Activated CD4-positive, alpha-beta T cell treated with anti-CD3 and anti-CD28 coated beads, Interleukin-2, amount 10 ng/mL, durations not matched to agents 7 days and 5 days (primary cell): ENCODE measurements at regions not wholly inside any gene's neighbourhood (a gene's known extent, or its start where the extent isn't known, plus 50 kb on each side); places are given as distances from the start of the nearest gene placed in this dataset.
"Not testable (repeated sequence)": the region's sequence is repeated elsewhere in the genome, so short reads cannot be mapped to it uniquely, and the experiment has no call there.

Experiments
- CTCF ChIA-PET: fragments of 350-600 bp; sonication (Branson Sonifier 250); formaldehyde crosslinking; loops from one replicate; lab custom pipeline; 2021; ENCODE audit warnings: antibody characterized with exemption; lab: Charles Lee
- POLR2A ChIA-PET: fragments of 350-600 bp; sonication (Branson Sonifier 250); formaldehyde crosslinking; loops from one replicate; lab custom pipeline; 2021; ENCODE audit warnings: antibody characterized with exemption; lab: Charles Lee
- DNase-seq: peaks from one replicate; pipeline ENCODE4 v3.0.0-alpha.2; 2020
- H3K27ac Mint-ChIP-seq: one replicate; pipeline ENCODE4 v1.8.0; 2021; ENCODE audit warnings: mild to moderate bottlenecking, moderate library complexity, mixed read lengths
- H3K27me3 Mint-ChIP-seq: one replicate; pipeline ENCODE4 v1.8.0; 2021; ENCODE audit warnings: mixed read lengths
- H3K36me3 Mint-ChIP-seq: one replicate; pipeline ENCODE4 v1.8.0; 2021; ENCODE audit warnings: low read depth, mixed read lengths
- H3K4me1 Mint-ChIP-seq: one replicate; pipeline ENCODE4 v1.8.0; 2021; ENCODE audit warnings: mixed read lengths
- H3K4me3 Mint-ChIP-seq: one replicate; pipeline ENCODE4 v1.8.0; 2021; ENCODE audit warnings: mild to moderate bottlenecking, moderate library complexity, mixed read lengths
- H3K9me3 Mint-ChIP-seq: one replicate; pipeline ENCODE4 v1.8.0; 2021; ENCODE audit warnings: mixed read lengths

DNA sequence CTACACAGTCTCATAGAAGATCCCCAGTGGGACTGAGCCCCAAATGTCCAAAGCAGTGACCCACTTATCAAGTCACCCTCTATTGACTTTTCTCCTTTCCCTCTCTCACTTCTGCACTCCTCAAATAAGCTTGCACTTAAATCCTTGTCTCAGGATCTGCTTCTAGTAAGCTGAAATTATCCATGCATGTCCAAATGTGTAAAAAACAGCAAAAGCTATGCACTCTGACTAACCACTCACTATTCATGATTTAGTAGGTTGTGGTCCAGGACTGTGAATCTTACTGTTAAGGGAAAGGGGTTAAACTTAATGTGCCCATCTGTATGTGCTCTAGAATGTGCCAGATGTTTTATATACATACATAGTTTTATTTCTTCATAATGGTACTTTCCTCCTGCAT, 115.4 kb downstream of the SCG2 start:
- Mint-ChIP-seq H3K4me1 (no peaks in the 10 kb centered on the region), H3K36me3 (no peaks in the 10 kb centered on the region), H3K27me3 (no peaks in the 10 kb centered on the region), H3K9me3 (peaks cover 2% of the 10 kb centered on the region), H3K27ac (no peak overlapping the region), H3K4me3 (no peak overlapping the region)
- CTCF ChIA-PET: no interaction called here
- no peak for DNase-seq
- POLR2A ChIA-PET: no interaction called here

DNA sequence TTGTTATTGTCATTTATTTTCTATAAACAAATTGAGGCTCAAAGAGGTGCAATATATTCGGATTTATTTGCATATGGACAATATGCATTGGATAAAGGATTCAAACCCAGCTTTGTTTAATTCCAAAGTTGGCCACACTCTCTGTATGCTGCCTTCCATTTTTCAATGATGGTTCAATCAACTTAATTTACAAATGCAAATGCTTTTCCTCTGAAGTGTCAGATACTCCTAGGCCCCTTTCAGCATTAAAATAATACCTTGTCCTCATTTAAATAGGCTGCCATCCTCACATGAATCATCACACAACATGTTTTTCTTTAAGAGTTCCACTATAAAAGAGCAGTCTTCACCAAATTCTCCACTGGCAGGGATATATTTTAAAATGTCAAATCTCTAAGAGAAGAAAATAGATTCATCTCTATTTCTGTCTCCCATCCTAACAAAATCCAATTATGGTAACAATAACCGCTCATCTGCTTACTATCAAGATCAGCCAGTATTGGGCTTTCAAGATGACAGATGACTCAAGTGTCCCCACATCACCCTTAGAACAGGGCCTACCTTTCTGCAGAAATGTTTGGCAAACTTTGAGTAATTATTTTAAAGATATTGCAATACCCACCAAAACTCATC, 114.8 kb downstream of the SCG2 start:
- Mint-ChIP-seq H3K4me1 (no peaks in the 10 kb centered on the region), H3K9me3 (peaks cover 2% of the 10 kb centered on the region), H3K4me3 (no peak overlapping the region), H3K27me3 (no peaks in the 10 kb centered on the region), H3K27ac (no peak overlapping the region), H3K36me3 (no peaks in the 10 kb centered on the region)
- ChIA-PET POLR2A (no interaction called here), CTCF (interaction anchor here (1.0 kb wide), 1 partner anchor 13 kb away, joined by 3 read pairs; no protein-coding TSS in a partner anchor)
- no peak for DNase-seq

DNA sequence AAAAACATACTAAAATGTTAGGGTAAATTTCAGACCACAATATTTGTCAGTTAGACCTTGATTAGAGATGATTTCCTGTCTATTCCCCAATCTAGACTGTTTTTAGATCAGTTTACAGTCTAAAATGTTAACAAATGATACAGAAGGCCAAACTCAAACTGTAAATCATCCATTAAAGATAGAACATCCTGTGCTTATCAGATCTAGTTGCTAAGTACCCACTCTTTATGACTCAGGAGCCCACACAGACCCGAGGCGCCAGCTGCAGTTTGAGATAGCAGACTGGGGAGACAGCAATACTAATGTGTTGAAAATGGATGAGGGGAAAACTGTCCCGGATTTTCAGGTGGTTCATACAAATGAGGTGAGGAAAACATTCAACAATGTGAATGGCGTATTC, 113.3 kb downstream of the SCG2 start:
- Mint-ChIP-seq H3K4me1 (no peaks in the 10 kb centered on the region), H3K27me3 (no peaks in the 10 kb centered on the region), H3K4me3 (no peak overlapping the region), H3K9me3 (no peaks in the 10 kb centered on the region), H3K27ac (no peak overlapping the region), H3K36me3 (no peaks in the 10 kb centered on the region)
- POLR2A ChIA-PET: no interaction called here
- CTCF ChIA-PET: no interaction called here
- no peak for DNase-seq

DNA sequence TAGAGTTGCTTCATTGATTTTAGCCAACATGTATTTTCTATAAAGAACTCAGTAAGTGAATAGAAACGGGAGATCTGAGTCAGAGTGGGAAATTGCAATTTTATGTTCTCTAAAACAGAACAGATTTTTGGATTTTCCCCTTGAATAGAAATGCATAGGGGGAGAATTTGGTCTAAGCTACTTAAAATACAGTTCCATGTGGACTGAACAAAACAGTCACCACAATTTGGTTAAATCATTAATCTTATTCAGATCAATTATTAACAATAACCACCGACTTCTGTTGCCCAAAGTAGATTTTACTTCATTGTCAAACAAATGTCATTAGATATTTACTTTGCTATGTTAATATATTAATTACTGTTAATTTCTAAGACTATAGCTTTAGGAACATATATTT, 107.7 kb downstream of the SCG2 start:
- POLR2A ChIA-PET: no interaction called here

DNA sequence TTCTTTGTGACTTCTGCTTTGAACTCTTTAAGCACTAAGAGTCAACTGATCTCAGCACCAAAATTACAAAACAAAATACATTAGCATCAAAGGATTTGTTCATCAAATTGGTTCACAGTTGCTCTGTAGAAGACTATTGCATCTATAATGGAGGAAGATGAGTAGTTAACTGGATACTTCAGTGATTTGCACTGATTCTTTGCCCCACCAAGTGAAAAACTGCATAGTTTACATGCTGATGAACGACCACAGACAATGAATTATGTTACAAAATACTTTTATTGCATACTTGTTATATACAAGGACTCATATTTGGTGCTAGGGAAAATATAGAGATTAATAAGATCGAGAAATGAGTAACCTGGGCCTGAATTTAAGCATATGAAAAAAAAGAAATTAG, 107.2 kb downstream of the SCG2 start:
- no peak for DNase-seq
- Mint-ChIP-seq H3K4me1 (no peaks in the 10 kb centered on the region), H3K27ac (no peak overlapping the region), H3K27me3 (no peaks in the 10 kb centered on the region), H3K9me3 (no peaks in the 10 kb centered on the region), H3K4me3 (no peak overlapping the region), H3K36me3 (no peaks in the 10 kb centered on the region)
- ChIA-PET CTCF (no interaction called here), POLR2A (no interaction called here)

More for the DNA sequence above, 107.7 kb downstream of the SCG2 start:
- H3K4me3 Mint-ChIP-seq: no peak overlapping the region
- H3K4me1 Mint-ChIP-seq: no peaks in the 10 kb centered on the region
- H3K36me3 Mint-ChIP-seq: no peaks in the 10 kb centered on the region
- no peaks in the 10 kb centered on the region for H3K9me3 Mint-ChIP-seq
- no peaks in the 10 kb centered on the region for H3K27me3 Mint-ChIP-seq
- no peak for DNase-seq
- CTCF ChIA-PET: no interaction called here
- H3K27ac Mint-ChIP-seq: no peak overlapping the region

DNA sequence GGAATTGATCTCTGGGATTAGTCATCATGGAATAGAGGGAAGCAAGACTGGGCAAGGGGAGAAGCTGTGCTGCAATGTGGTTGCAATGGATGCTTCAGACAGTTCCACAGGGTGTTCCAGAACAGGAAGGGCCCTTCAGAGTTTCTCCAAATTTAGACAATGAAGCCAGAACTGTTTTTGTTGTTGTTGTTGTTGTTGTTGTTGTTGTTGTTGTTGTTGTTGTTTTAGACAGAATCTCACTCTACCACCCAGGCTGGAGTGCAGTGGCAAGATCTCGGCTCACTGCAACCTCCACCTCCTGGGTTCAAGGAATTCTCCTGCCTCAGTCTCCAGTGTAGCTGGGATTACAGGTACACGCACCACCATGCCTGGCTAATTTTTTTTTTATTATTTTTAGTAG, 105.3 kb downstream of the SCG2 start:
- CTCF ChIA-PET: not testable (repeated sequence)

DNA sequence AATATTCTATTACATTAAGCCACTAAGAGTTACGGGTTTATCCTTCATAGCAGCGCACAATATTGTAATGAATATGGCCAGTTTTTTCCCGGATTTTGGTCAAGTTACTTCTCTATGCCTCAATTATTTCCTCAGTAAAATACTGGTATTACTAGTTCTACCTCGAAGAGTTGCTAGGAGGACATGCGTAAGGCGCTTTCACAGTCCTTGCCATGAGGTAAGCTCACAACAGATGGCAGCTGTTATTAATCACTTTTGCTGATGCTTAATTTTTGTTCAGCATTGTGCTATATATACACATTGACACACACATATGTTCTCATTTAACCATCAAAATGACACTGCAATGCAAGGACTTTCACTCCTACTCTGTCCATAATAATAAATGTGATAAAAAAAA, 101.5 kb downstream of the SCG2 start:
- ChIA-PET CTCF (no interaction called here), POLR2A (no interaction called here)
- Mint-ChIP-seq H3K27ac (no peak overlapping the region), H3K9me3 (no peaks in the 10 kb centered on the region), H3K4me1 (no peaks in the 10 kb centered on the region), H3K27me3 (no peaks in the 10 kb centered on the region), H3K36me3 (no peaks in the 10 kb centered on the region), H3K4me3 (no peak overlapping the region)
- no peak for DNase-seq

More for the DNA sequence above, 105.3 kb downstream of the SCG2 start:
- POLR2A ChIA-PET, H3K27ac Mint-ChIP-seq, H3K27me3 Mint-ChIP-seq, DNase-seq, H3K4me3 Mint-ChIP-seq, H3K36me3 Mint-ChIP-seq, H3K9me3 Mint-ChIP-seq, H3K4me1 Mint-ChIP-seq: not testable (repeated sequence)

DNA sequence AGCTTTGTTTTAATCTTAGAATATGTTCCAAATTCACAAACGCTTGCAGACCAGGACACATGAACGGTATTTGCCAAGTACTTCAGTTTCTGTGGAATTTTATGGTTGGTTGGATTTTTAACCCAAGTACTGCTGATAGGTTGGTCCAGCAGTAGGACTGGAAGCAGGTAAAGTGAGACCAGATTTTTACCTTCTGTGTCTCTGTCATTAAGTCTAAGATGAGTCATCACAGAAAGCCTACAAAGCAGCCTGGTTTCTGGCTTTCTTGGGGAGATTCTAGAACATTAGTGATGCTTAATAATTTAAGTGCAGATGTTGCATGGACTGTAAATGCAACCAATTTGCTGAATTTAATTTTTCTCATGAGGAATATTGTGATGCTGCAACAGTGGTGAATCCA, 100.5 kb downstream of the SCG2 start:
- Mint-ChIP-seq H3K36me3 (no peaks in the 10 kb centered on the region), H3K27me3 (no peaks in the 10 kb centered on the region), H3K4me3 (no peak overlapping the region), H3K9me3 (no peaks in the 10 kb centered on the region), H3K4me1 (no peaks in the 10 kb centered on the region), H3K27ac (no peak overlapping the region)
- CTCF ChIA-PET: no interaction called here
- POLR2A ChIA-PET: no interaction called here
- no peak for DNase-seq

DNA sequence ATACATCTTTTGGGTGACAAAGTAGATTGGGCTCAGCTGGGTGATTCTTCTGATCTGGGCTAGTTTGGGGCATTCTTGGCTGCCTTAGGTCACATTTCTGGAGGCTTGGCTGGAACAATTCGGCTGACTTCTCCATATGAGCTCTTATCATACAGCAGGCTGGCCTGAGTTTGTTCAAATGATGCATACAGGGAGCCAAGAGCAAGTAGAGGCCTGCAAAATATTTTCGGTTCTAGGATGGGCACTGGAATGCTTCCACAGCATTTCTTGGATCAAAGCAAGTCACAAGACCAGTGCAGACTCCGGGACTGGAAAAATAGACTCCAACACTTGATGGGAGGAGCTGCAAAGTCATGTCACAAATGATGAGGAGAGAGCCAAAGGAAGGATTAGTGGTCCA, 98.4 kb downstream of the SCG2 start:
- Mint-ChIP-seq H3K9me3 (no peaks in the 10 kb centered on the region), H3K4me3 (no peak overlapping the region), H3K4me1 (no peaks in the 10 kb centered on the region), H3K27me3 (no peaks in the 10 kb centered on the region), H3K36me3 (no peaks in the 10 kb centered on the region), H3K27ac (no peak overlapping the region)
- no peak for DNase-seq
- POLR2A ChIA-PET: no interaction called here
- CTCF ChIA-PET: no interaction called here

DNA sequence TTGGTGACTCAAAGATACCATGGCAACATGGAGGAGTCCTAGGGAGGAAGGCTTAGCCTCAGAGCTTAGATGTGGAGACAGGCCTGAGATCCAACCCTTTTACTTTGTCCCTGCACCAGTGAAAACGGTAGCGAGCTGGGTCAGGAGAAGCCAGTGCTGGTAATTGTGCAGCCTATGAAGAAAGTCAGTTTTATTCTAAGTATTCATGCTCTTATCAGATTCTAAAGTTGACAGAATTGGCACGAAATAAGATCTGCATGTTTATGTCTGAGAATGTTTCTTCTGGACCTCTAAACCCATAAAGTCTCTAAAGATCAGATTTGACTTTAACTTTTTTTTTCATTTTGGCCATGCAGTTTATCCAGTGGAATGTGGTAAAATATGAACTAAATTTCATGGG, 93.8 kb downstream of the SCG2 start:
- ChIA-PET CTCF (no interaction called here), POLR2A (no interaction called here)
- no peak for DNase-seq
- H3K9me3 Mint-ChIP-seq: no peaks in the 10 kb centered on the region
- H3K4me1 Mint-ChIP-seq: no peaks in the 10 kb centered on the region
- H3K27ac Mint-ChIP-seq: no peak overlapping the region
- no peaks in the 10 kb centered on the region for H3K27me3 Mint-ChIP-seq
- H3K4me3 Mint-ChIP-seq: no peak overlapping the region
- no peaks in the 10 kb centered on the region for H3K36me3 Mint-ChIP-seq

DNA sequence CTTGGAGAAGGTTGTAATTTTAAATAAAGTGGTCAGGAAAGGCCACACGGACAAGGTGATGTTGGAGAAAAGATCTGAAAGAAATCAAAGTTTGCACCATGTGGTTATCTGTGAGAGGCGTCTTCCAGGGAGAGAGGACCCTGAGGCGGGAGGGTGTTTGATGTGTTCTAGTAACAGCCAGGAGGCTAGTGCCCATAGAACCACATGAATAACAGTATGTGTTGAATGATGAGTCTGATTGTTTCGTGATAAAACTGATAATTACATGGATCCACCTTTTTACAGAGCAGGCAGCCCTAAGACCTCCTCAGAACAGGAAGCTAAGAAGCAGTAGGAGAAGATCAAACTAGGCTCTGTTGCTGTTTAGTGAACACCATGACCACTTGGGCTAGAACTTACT, 91.4 kb downstream of the SCG2 start:
- Mint-ChIP-seq H3K9me3 (no peaks in the 10 kb centered on the region), H3K36me3 (no peaks in the 10 kb centered on the region), H3K4me3 (no peak overlapping the region), H3K27ac (no peak overlapping the region), H3K27me3 (no peaks in the 10 kb centered on the region), H3K4me1 (no peaks in the 10 kb centered on the region)
- ChIA-PET CTCF (no interaction called here), POLR2A (no interaction called here)
- no peak for DNase-seq

DNA sequence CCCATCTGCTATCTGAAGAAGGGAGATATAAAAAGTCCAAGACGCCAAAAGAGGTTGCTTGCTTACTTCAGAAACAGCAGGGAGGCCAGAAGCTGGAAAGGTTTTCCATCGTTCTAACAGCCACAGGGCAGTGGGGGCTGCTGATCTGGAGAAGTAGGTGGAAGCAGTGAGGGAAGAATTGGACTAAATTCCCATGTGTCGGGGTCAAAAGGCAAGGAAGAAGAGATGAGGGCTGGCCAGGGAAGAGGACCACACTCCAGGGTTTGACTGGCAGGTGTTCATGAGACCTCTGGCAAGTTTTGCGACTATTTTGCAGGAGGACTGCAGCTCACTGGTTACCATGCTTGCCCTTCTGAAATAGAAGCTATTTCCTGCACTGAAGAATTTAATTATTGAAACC, 91.0 kb downstream of the SCG2 start:
- Mint-ChIP-seq H3K9me3 (no peaks in the 10 kb centered on the region), H3K36me3 (no peaks in the 10 kb centered on the region), H3K27ac (no peak overlapping the region), H3K4me3 (no peak overlapping the region), H3K4me1 (no peaks in the 10 kb centered on the region), H3K27me3 (no peaks in the 10 kb centered on the region)
- no peak for DNase-seq
- ChIA-PET POLR2A (no interaction called here), CTCF (no interaction called here)

DNA sequence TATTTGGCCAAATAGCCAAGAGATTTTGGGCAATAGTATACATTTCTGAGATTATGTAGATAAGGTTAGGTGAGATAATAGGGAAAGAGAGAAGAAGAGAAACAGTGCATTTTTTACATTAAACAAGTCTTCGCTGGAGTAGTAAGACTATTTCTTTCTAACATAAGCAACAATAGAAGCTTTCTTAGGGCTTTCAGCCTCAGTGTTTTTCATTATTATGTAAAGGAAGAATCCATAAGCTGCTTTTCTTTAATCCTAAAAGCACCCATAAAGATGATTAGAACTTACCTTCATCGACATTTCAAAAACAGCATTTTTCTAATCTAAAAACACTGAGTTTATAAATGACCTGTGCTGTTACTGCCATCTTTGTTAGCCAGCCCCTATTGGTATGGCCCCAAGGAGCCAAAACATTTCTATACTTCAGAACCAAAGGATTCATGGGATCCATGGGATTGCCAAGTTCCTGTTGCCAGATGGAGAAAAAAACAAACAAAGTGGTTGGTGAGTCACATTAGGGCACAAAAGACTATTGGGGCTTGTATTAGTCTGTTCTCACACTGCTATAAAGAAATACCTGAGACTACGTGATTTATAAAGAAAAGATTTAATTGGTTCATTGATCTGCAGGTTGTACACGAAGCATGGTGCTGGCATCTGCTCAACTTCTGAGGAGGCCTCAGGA, 88.2 kb downstream of the SCG2 start:
- CTCF ChIA-PET: no interaction called here

DNA sequence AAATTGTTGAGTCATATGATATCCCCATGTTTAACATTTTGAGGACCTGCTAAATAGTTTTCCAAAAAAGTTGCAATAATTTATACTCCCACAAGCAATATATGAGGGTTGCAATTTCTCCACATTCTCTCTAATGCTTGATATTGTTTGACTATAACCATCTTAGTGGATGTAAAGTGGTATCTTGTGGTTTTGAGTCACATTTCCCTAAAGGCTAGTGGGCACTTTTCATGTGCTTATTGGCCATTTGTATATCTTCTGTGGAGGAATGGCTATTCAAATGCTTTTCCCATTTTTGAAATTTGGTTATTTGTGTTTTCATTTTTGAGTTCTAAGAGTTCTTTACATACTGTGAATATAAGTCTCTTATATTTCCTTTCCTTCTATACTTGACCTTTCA, 82.7 kb downstream of the SCG2 start:
- Mint-ChIP-seq H3K4me3 (no peak overlapping the region), H3K4me1 (no peaks in the 10 kb centered on the region)
- POLR2A ChIA-PET: no interaction called here

More for the DNA sequence above, 88.2 kb downstream of the SCG2 start:
- no peak overlapping the region for H3K27ac Mint-ChIP-seq
- no peaks in the 10 kb centered on the region for H3K27me3 Mint-ChIP-seq
- DNase-seq: no peak
- no peaks in the 10 kb centered on the region for H3K4me1 Mint-ChIP-seq
- no peaks in the 10 kb centered on the region for H3K36me3 Mint-ChIP-seq
- H3K9me3 Mint-ChIP-seq: no peaks in the 10 kb centered on the region
- POLR2A ChIA-PET: no interaction called here
- no peak overlapping the region for H3K4me3 Mint-ChIP-seq

More for the DNA sequence above, 82.7 kb downstream of the SCG2 start:
- Mint-ChIP-seq H3K27me3 (no peaks in the 10 kb centered on the region), H3K36me3 (no peaks in the 10 kb centered on the region), H3K27ac (no peak overlapping the region), H3K9me3 (no peaks in the 10 kb centered on the region)
- CTCF ChIA-PET: no interaction called here
- DNase-seq: no peak
